HepG2 (cell line): ENCODE measurements at regions not wholly inside any gene's neighbourhood (a gene's known extent, or its start where the extent isn't known, plus 50 kb on each side); places are given as distances from the start of the nearest gene placed in this dataset.

Source experiments
- ATAC-seq: fragments of 200-7000 bp; cut with Tn5 transposase; 3 replicates; pipeline ENCODE4 v1.9.1; 2020; ENCODE audit warnings: mild to moderate bottlenecking, moderate library complexity
- BruUV-seq: library from RNA; stranded (reverse); fragments of 400-500 nt; replicated peaks from 2 replicates; lab custom pipeline; 2021; lab: Mats Ljungman, UMichigan
- CTCF ChIA-PET: fragments of 300-600 bp; formaldehyde crosslinking; extraction: SDS; loops from one replicate; lab custom pipeline; 2021; ENCODE audit warnings: low total read pairs, inconsistent platforms, low intra/inter-chr PET ratio; lab: Yijun Ruan, JAX
- POLR2A ChIA-PET: fragments of 350-600 bp; sonication (Branson Sonifier 250); formaldehyde crosslinking; loops from one replicate; lab custom pipeline; 2020; ENCODE audit warnings: antibody characterized with exemption, inconsistent platforms; lab: Yijun Ruan, JAX
- DNase-seq: peaks from one replicate; pipeline ENCODE4 v3.0.0-alpha.2; 2015; ENCODE audit warnings: low spot score
- FAIRE-seq: peaks from 3 replicates; lab custom pipeline; 2011; peaks lifted over from hg19 to GRCh38; lab: Jason Lieb, UNC
- H2AFZ ChIP-seq: one replicate; pipeline ENCODE4 v1.6.1; 2011; ENCODE audit warnings: low read length, inconsistent platforms
- H3K27ac ChIP-seq: fragments of 300-600 bp; 3 replicates; pipeline ENCODE4 v1.8.0; 2011; ENCODE audit warnings: mixed run types, mild to moderate bottlenecking, mixed read lengths, low read length, inconsistent platforms; ENCODE audit not compliant: insufficient read depth; ENCODE audit errors: extremely low read length
- H3K27me3 ChIP-seq, 2 experiments: fragments of 200-600 bp in 1 of 2; 2 replicates in 1 of 2; 3 replicates in 1 of 2; pipeline versions ENCODE4 v1.6.0 to v1.8.0; 2011; ENCODE audit warnings: low read length in 2 of 2, mild to moderate bottlenecking in 2 of 2, moderate library complexity in 2 of 2, inconsistent platforms in 1 of 2; ENCODE audit not compliant: insufficient read depth in 2 of 2, control insufficient read depth in 1 of 2
- H3K36me3 ChIP-seq, 2 experiments: fragments of 200-600 bp in 1 of 2; replicated peaks in 1 of 2; 2 replicates in 1 of 2; 3 replicates in 1 of 2; pipeline versions ENCODE4 v1.5.1 to v1.8.0; 2011; ENCODE audit warnings: low read length in 2 of 2, inconsistent platforms in 1 of 2; ENCODE audit not compliant: insufficient read depth in 2 of 2, control insufficient read depth in 1 of 2
- H3K4me1 ChIP-seq: 2 replicates; pipeline ENCODE4 v1.5.1; 2012; ENCODE audit warnings: low read length, inconsistent platforms; ENCODE audit not compliant: insufficient read depth
- H3K4me2 ChIP-seq: 2 replicates; pipeline ENCODE4 v1.6.0; 2011; ENCODE audit warnings: low read depth, low read length, inconsistent platforms
- H3K4me3 ChIP-seq, 3 experiments: fragments of 200-600 bp in 1 of 3; sonication (generic), shearing (Covaris generic) in 1 of 3; replicated peaks in 1 of 3; 2 replicates each; pipeline ENCODE4 v1.5.1; 2011 to 2016; ENCODE audit warnings: low read length in 3 of 3, inconsistent platforms in 2 of 3, low read depth in 2 of 3, mild to moderate bottlenecking in 2 of 3, control low read depth in 1 of 3, mixed read lengths in 1 of 3; ENCODE audit not compliant: insufficient read depth in 1 of 3
- H3K79me2 ChIP-seq: one replicate; pipeline ENCODE4 v1.6.1; 2011; ENCODE audit warnings: low read length, inconsistent platforms; ENCODE audit not compliant: insufficient read depth
- H3K9ac ChIP-seq: 2 replicates; pipeline ENCODE4 v1.6.0; 2011; ENCODE audit warnings: mild to moderate bottlenecking, low read depth, low read length, inconsistent platforms; ENCODE audit not compliant: insufficient read depth
- H3K9me3 ChIP-seq: 2 replicates; pipeline ENCODE4 v1.5.1; 2012; ENCODE audit warnings: mild to moderate bottlenecking, low read length
- H4K20me1 ChIP-seq: 2 replicates; pipeline ENCODE4 v1.6.0; 2011; ENCODE audit warnings: inconsistent platforms, mild to moderate bottlenecking, low read length, moderate library complexity; ENCODE audit not compliant: insufficient read depth
- FOXJ3 ChIP-seq: sonication (generic); formaldehyde crosslinking; IDR thresholded peaks from 2 replicates; pipeline ENCODE4 v1.4.0; 2020; ENCODE audit warnings: missing genetic modification reagents, mild to moderate bottlenecking, borderline replicate concordance
- FOXP1 ChIP-seq, 2 experiments: fragments of 450-650 bp in 1 of 2; IDR thresholded peaks; 2 replicates each; pipeline ENCODE4 v1.6.1; 2017 to 2018; ENCODE audit warnings: antibody characterized with exemption in 1 of 2
- MAF1 ChIP-seq: sonication (generic); formaldehyde crosslinking; IDR thresholded peaks from 2 replicates; pipeline ENCODE4 v1.5.0; 2020; ENCODE audit warnings: missing genetic modification reagents, borderline replicate concordance
- MEIS1 ChIP-seq: sonication (generic); formaldehyde crosslinking; IDR thresholded peaks from 2 replicates; pipeline ENCODE4 v1.9.0; 2021; ENCODE audit warnings: mild to moderate bottlenecking, missing genetic modification reagents, moderate library complexity, borderline replicate concordance
- NPAS2 ChIP-seq: sonication (generic); formaldehyde crosslinking; IDR thresholded peaks from 2 replicates; pipeline ENCODE4 v1.8.0; 2022; ENCODE audit warnings: mild to moderate bottlenecking, missing genetic modification reagents, borderline replicate concordance
- SIN3B ChIP-seq: fragments of 150-350 bp; IDR thresholded peaks from 2 replicates; pipeline ENCODE4 v1.6.1; 2014; ENCODE audit warnings: low read length
- SNAI1 ChIP-seq: sonication (generic); formaldehyde crosslinking; IDR thresholded peaks from 2 replicates; pipeline ENCODE4 v1.5.0; 2020; ENCODE audit warnings: mild to moderate bottlenecking, missing genetic modification reagents, borderline replicate concordance
- XRCC5 ChIP-seq: fragments of 200-400 bp; formaldehyde crosslinking; optimal IDR thresholded peaks from 2 replicates; pipeline ENCODE3; 2017; ENCODE audit warnings: mild to moderate bottlenecking, low read length
- ZNF552 ChIP-seq: sonication (generic); formaldehyde crosslinking; IDR thresholded peaks from 2 replicates; pipeline ENCODE4 v1.9.0; 2022; ENCODE audit warnings: missing genetic modification reagents, mild to moderate bottlenecking, borderline replicate concordance
- ZNF616 ChIP-seq: sonication (generic); formaldehyde crosslinking; IDR thresholded peaks from 2 replicates; pipeline ENCODE4 v1.5.0; 2020; ENCODE audit warnings: low read depth, mild to moderate bottlenecking, missing genetic modification reagents
- ZZZ3 ChIP-seq: sonication (generic); formaldehyde crosslinking; IDR thresholded peaks from 2 replicates; pipeline ENCODE4 v1.4.0; 2020; ENCODE audit warnings: missing genetic modification reagents, mild to moderate bottlenecking, borderline replicate concordance
- WGBS: methylation state at CpG from one replicate; pipeline ENCODE4 v1.1.6; 2017; ENCODE audit warnings: low lambda C conversion rate; 5-methylcytosine and 5-hydroxymethylcytosine counted together
- in situ Hi-C: cut with HindIII; loops from 2 replicates; pipeline ENCODE4 v1.10.0; 2017; ENCODE audit warnings: low pct_unique_long_range_greater_than_20kb; ENCODE audit not compliant: extremely low pct_ligation_motif_present
- intact Hi-C: fragments of 100-400 bp; cut with micrococcal nuclease; formaldehyde crosslinking; loops from one replicate; pipeline ENCODE4 v1.10.0; 2022; ENCODE audit not compliant: unreplicated experiment
- TF ChIP-seq, protein P1 (sequence below): sonication (generic); formaldehyde crosslinking; IDR thresholded peaks from 2 replicates; pipeline ENCODE4 v1.4.0; 2020; ENCODE audit warnings: mild to moderate bottlenecking, missing genetic modification reagents
- TF ChIP-seq, protein P2 (sequence below): IDR thresholded peaks from 2 replicates; pipeline ENCODE4 v1.6.1; 2016; ENCODE audit warnings: low read depth, control low read depth
- TF ChIP-seq, protein P3 (sequence below): sonication (generic); formaldehyde crosslinking; IDR thresholded peaks from 2 replicates; pipeline ENCODE4 v1.5.1; 2020; ENCODE audit warnings: mild to moderate bottlenecking, missing genetic modification reagents, borderline replicate concordance

DNA sequence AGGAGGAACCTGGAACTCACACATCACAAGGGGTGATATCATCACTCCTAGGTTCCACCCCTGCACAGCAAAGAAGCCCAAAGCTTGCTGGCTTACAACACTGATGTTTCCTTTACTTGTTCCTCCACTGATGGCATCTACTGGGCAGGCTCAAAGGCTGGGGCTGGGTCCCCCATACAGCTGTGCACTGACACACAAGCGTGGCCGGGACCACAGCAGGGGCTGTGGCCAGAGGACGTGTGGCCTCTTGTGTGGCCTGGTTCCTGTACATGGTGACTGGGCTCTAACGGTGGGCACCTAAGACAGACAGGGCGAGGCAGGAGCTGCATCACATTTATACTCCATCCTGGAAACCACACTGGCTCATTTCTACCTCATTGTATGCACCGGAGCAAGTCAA, 264.4 kb upstream of the FOXF1 start:
- no peak for DNase-seq
- POLR2A ChIA-PET: no interaction called here
- no peak overlapping the region for H3K9ac ChIP-seq
- 0% methylated on average over 3 of the region's 6 CpGs for WGBS
- BruUV-seq: no TSS peak
- H3K27ac ChIP-seq: no peak overlapping the region
- no peak overlapping the region for H3K4me3 ChIP-seq
- H2AFZ ChIP-seq: no peak overlapping the region
- FAIRE-seq: no peak
- H3K27me3 ChIP-seq: peaks cover 6 to 88% of the 10 kb centered on the region in 2 experiments; a peak in 4 of 5 replicates
- H3K4me2 ChIP-seq: no peak overlapping the region
- H3K4me1 ChIP-seq: no peaks in the 10 kb centered on the region
- no peaks in the 10 kb centered on the region for H3K9me3 ChIP-seq
- no peaks in the 10 kb centered on the region for H4K20me1 ChIP-seq
- no peaks in the 10 kb centered on the region for H3K79me2 ChIP-seq
- ATAC-seq: no peak
- intact Hi-C loops (no loop called here), in situ Hi-C loops (no loop called here)
- TF ChIP-seq ZNF552 (CRISPR knock-in tag) (no peak), FOXP1 (IDR thresholded peaks at IDR 0.05) (no peak), FOXP1 (CRISPR knock-in tag; IDR thresholded peaks at IDR 0.05) (no peak), SIN3B (no peak)
- H3K36me3 ChIP-seq: no peaks in the 10 kb centered on the region
- CTCF ChIA-PET: no interaction called here

DNA sequence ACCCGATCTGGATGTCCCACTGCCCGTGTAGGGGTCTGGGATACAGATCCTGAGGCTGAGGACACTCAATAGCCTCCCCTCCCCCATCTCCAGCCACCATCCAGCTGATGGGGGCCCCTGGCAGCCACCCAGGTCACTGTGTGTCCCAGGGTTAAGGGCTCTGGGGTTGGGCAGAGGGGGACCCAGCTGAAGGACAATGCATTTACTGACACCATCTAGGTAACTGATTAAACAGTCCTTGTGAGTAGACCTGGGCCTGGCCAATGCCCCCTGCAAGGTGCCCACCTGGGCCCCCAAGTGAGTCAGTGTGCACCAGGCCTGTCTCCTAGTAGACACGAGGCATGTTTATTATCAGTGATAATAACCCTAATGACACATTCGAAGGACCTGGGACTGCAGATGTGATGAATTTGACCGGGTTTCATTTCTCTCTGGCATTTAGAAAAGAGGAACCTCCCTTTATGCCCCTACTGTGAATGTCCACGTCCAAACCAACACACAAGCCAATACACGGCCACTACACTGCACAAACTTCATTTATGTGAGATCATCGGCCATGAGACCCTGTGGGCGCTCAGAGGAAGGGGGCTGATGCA, 261.9 kb upstream of the FOXF1 start:
- intact Hi-C loops: no loop called here
- 11% methylated on average over 6 of the region's 9 CpGs for WGBS
- no peak overlapping the region for H2AFZ ChIP-seq
- no peaks in the 10 kb centered on the region for H4K20me1 ChIP-seq
- no peak overlapping the region for H3K27ac ChIP-seq
- H3K9ac ChIP-seq: no peak overlapping the region
- H3K4me2 ChIP-seq: no peak overlapping the region
- peaks cover 2 to 63% of the 10 kb centered on the region in 2 experiments; a peak in 4 of 5 replicates for H3K27me3 ChIP-seq
- H3K9me3 ChIP-seq: no peaks in the 10 kb centered on the region
- ChIA-PET CTCF (no interaction called here), POLR2A (no interaction called here)
- DNase-seq: no peak
- H3K4me1 ChIP-seq: no peaks in the 10 kb centered on the region
- no peak overlapping the region for H3K4me3 ChIP-seq
- no peak for ATAC-seq
- no peaks in the 10 kb centered on the region for H3K36me3 ChIP-seq
- no TSS peak for BruUV-seq
- no peak for FAIRE-seq
- no peaks in the 10 kb centered on the region for H3K79me2 ChIP-seq
- in situ Hi-C loops: no loop called here
- TF ChIP-seq, protein P1, sequence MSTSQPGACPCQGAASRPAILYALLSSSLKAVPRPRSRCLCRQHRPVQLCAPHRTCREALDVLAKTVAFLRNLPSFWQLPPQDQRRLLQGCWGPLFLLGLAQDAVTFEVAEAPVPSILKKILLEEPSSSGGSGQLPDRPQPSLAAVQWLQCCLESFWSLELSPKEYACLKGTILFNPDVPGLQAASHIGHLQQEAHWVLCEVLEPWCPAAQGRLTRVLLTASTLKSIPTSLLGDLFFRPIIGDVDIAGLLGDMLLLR (CRISPR knock-in tag): no peak
- TF ChIP-seq, protein P2, sequence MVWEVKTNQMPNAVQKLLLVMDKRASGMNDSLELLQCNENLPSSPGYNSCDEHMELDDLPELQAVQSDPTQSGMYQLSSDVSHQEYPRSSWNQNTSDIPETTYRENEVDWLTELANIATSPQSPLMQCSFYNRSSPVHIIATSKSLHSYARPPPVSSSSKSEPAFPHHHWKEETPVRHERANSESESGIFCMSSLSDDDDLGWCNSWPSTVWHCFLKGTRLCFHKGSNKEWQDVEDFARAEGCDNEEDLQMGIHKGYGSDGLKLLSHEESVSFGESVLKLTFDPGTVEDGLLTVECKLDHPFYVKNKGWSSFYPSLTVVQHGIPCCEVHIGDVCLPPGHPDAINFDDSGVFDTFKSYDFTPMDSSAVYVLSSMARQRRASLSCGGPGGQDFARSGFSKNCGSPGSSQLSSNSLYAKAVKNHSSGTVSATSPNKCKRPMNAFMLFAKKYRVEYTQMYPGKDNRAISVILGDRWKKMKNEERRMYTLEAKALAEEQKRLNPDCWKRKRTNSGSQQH (CRISPR knock-in tag): no peak
- no peak for TF ChIP-seq FOXJ3 (CRISPR knock-in tag)
- no peak for TF ChIP-seq NPAS2 (CRISPR knock-in tag)
- no peak for TF ChIP-seq SNAI1 (CRISPR knock-in tag)
- no peak for TF ChIP-seq MEIS1 (CRISPR knock-in tag)
- TF ChIP-seq XRCC5: no peak
- no peak for TF ChIP-seq MAF1 (CRISPR knock-in tag)
- TF ChIP-seq, protein P3, sequence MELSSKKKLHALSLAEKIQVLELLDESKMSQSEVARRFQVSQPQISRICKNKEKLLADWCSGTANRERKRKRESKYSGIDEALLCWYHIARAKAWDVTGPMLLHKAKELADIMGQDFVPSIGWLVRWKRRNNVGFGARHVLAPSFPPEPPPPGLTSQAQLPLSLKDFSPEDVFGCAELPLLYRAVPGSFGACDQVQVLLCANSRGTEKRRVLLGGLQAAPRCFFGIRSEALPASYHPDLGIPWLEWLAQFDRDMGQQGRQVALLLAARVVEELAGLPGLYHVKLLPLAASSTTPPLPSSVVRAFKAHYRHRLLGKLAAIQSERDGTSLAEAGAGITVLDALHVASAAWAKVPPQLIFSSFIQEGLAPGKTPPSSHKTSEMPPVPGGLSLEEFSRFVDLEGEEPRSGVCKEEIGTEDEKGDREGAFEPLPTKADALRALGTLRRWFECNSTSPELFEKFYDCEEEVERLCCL: no peak
- no peak for TF ChIP-seq ZZZ3 (CRISPR knock-in tag)
- TF ChIP-seq ZNF616 (CRISPR knock-in tag): no peak
